ENCODE measurements at regions not wholly inside any gene's neighbourhood (a gene's known extent, or its start where the extent isn't known, plus 50 kb on each side); places are given as distances from the start of the nearest gene placed in this dataset.

GRCh38 chr4:159577241-159577640, 474.4 kb downstream of the RAPGEF2 start:
- H3K4me3 ChIP-seq (replicated peaks in 1 of 2; ENCODE audit: low read depth in 1 of 2, low read length in 2 of 2), result no peak overlapping the region

More at GRCh38 chr4:159577241-159577640, 474.4 kb downstream of the RAPGEF2 start:
- Histone ChIP-seq H3K27ac (ENCODE audit: low read depth, low read length) (no peak overlapping the region), H4K20me1 (ENCODE audit: insufficient read depth) (no peaks in the 10 kb centered on the region), H3K4me2 (ENCODE audit: low read length) (no peak overlapping the region), H2AFZ (ENCODE audit: low read depth, low read length, poor library complexity, severe bottlenecking) (no peak overlapping the region), H3K9me2 (ENCODE audit: insufficient read depth) (no peaks in the 10 kb centered on the region), H3K79me2 (ENCODE audit: insufficient read depth, low read length) (no peaks in the 10 kb centered on the region), H3K4me1 (ENCODE audit: control insufficient read depth in 1 of 2, insufficient read depth in 2 of 2, low read length in 2 of 2) (no peaks in the 10 kb centered on the region), H3K36me3 (ENCODE audit: control insufficient read depth in 1 of 2, insufficient read depth in 2 of 2, low read length in 2 of 2) (no peaks in the 10 kb centered on the region), H3K27me3 (ENCODE audit: insufficient read depth, low read length) (no peaks in the 10 kb centered on the region), H3K9ac (ENCODE audit: low read length) (no peak overlapping the region), H3K9me3 (ENCODE audit: control insufficient read depth in 1 of 2, insufficient read depth in 1 of 2, low read depth in 1 of 2, low read length in 2 of 2) (no peaks in the 10 kb centered on the region)
- ATAC-seq, result no peak
- no peak for TF ChIP-seq REST (IDR thresholded peaks at IDR 0.05; ENCODE audit: low read depth)
- no peak for TF ChIP-seq EZH2phosphoT487 (IDR thresholded peaks at IDR 0.05; ENCODE audit: borderline replicate concordance)
- no peak for TF ChIP-seq SRF (IDR thresholded peaks at IDR 0.05; ENCODE audit: low read depth)
- TF ChIP-seq POLR2A (IDR thresholded peaks at IDR 0.05; ENCODE audit: borderline replicate concordance, extremely low read depth, insufficient read depth, insufficient read length), result no peak
- TF ChIP-seq CEBPB (IDR thresholded peaks at IDR 0.05; ENCODE audit: low read depth), result no peak
- TF ChIP-seq RAD21 (IDR thresholded peaks at IDR 0.05; ENCODE audit: low read depth), result no peak
- no peak for TF ChIP-seq TCF7L2 (IDR thresholded peaks at IDR 0.05; ENCODE audit: borderline replicate concordance, extremely low read depth, insufficient read depth, insufficient read length)
- TF ChIP-seq CBX3 (IDR thresholded peaks at IDR 0.05; ENCODE audit: low read depth), result no peak
- no peak for TF ChIP-seq ATF3 (IDR thresholded peaks at IDR 0.05)
- TF ChIP-seq POLR2AphosphoS5 (IDR thresholded peaks at IDR 0.05; ENCODE audit: low read depth, low read length), result no peak
- no peak for TF ChIP-seq MAX (IDR thresholded peaks at IDR 0.05)
- BruUV-seq (replicated peaks), result no TSS peak
- ChIA-PET RAD21 (ENCODE audit: low non-redundant PET in 1 of 2, low total read pairs in 2 of 2, uncharacterized antibody in 2 of 2, unreplicated experiment in 2 of 2) (no interaction called here), POLR2A (no interaction called here), CTCF (no interaction called here)
- intact Hi-C loops (cut with micrococcal nuclease), result no loop called here
- DNase-seq (ENCODE audit: low read depth, low spot score), result no peak

Measured in HCT116 (cell line).